GM18505 (cell line): ENCODE measurements at regions not wholly inside any gene's neighbourhood (a gene's known extent, or its start where the extent isn't known, plus 50 kb on each side); places are given as distances from the start of the nearest gene placed in this dataset.

Experiments used
- ATAC-seq: cut with Tn5 transposase; IDR thresholded peaks from one replicate; pipeline ENCODE4 v1.9.1; 2021; ENCODE audit not compliant: unreplicated experiment
- POLR2A ChIP-seq: IDR thresholded peaks from 4 replicates; pipeline ENCODE4 v1.6.1; 2011; ENCODE audit warnings: borderline replicate concordance; ENCODE audit not compliant: insufficient read depth, insufficient read length; ENCODE audit errors: extremely low read depth

DNA sequence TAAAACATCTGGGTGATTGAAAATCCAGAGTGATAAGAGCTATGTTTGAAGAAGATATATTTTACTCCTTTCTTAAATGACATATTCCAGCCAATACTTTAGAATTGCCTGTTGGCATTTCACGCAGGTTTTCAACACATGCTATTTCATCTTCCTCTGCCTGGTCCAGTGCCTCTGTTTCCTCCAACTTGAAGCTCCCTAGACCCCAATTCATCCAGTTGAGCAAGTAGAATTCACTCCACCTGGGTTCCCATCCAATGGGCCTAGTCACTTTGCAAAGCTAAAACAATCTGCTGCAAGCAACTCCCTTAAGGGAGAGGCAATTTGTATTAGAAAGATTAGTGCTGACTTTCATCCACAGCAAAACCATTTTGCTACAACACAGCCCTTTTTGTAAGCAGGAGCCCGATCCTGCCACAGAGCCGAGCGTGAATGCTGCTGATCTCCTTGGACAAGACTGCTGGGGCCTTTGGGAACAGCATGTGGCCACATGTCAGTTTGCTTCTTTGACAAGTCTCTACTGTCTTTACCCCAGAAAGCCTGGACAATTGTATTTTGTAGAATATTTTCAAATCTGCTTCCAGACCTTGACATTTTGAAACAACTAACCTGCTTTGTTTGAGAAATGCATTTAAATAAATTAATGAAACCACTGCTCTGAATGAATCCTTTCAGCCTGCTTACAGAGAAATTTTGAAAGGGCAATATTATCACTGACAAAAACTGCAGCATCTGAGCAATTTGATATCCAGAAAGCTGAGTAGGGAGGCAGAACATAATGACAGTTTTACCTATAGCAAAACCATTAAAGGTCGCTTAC is 259.1 kb downstream of the TDRD15 start:
- TF ChIP-seq POLR2A: no peak
- ATAC-seq: no peak

DNA sequence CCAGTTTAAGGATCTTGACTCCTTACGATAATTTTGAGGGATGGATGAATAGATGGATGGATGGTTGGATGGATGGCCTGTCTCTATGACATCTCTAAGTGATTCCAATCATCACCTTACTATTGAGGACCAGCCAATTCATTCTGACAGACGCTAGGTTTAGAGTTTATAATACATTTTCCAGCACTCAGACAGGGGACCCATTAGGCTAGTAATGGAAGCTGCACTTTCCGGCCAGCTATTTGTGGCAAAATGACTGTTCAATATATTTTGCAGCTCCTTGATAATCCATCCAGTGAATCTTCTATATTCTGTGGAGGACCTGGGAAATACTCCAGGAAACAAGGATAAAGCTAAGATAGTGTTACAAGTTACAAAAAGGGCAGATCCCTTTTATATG is 262.9 kb downstream of the TDRD15 start:
- no peak for TF ChIP-seq POLR2A
- ATAC-seq: no peak

DNA sequence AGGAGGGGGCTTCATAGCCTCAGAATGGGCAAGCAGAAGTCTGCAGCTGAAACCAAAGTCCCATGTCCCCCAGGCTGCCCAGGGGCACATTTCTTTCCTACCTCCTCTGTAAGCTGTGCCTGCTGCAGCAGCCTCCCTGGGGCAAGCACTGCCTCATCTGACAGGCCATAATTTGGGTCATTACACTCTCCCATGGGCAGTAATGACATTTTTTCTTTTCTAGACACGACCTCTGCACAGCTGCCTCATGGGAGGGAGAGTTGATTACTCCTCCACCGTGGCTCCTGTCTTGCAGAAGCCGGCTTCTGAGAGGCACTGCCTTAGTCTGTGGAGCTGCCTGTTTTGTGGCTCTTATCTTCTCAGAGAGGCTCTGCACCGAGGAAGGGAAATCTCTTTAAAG is 268.9 kb downstream of the TDRD15 start:
- TF ChIP-seq POLR2A: no peak
- no peak for ATAC-seq

DNA sequence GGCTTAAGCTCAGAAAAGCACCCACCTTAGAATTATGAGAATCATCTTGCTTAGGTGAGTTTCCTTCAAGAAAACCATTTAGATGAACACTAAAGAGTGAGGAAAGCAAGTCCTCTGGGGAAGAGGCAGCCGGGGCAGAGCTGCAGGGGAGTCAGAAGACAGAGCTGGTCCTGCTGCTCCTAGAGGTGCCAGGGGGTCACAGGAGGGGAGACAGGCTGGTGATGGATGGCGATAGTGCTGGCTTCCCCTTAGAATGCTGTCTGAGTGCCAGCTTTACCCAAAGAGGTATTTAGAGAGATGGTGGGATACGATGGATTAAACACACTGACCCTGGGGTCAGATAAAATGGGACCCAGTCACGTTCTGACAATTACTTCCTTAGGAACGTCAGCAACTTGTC is 269.4 kb downstream of the TDRD15 start:
- TF ChIP-seq POLR2A: no peak
- no peak for ATAC-seq

DNA sequence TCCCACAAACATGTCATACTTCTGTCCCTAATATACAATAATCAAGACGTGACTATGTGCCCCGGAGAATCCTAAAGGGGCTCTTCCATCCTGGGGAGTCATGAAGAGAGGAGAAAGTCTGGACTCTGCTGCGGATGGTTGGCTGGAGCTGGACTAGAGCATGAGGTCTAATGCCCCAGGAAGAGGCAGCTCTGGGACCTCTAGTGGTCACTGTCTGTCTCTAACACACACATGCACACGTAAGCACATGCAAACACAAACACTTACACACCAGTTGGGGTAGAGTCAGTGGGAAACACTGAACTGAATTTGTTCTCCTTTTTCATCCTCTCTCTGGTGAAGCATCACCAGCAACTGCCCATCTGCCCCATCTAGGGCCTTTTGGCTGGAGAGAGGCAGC is 271.6 kb downstream of the TDRD15 start:
- no peak for TF ChIP-seq POLR2A
- ATAC-seq: no peak

DNA sequence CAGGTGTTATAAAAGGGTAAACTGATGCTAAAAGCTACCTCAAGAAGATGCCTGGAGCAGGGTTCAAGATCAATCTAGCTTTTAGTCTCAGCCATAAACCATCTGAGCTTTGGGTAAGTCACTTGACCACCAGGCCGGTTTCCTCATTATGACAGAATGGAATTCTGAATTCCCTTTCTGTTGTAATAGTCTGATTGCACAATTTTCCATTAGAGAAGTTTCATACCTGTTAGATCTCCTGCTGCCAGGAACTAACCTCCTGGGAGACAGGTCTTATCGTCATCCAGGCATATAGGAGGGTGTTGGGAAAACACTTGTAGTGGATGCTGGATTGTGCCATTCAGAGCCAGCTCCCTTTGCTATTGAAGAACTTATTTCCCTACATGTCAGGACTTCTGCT is 272.5 kb downstream of the TDRD15 start:
- no peak for ATAC-seq
- TF ChIP-seq POLR2A: no peak

DNA sequence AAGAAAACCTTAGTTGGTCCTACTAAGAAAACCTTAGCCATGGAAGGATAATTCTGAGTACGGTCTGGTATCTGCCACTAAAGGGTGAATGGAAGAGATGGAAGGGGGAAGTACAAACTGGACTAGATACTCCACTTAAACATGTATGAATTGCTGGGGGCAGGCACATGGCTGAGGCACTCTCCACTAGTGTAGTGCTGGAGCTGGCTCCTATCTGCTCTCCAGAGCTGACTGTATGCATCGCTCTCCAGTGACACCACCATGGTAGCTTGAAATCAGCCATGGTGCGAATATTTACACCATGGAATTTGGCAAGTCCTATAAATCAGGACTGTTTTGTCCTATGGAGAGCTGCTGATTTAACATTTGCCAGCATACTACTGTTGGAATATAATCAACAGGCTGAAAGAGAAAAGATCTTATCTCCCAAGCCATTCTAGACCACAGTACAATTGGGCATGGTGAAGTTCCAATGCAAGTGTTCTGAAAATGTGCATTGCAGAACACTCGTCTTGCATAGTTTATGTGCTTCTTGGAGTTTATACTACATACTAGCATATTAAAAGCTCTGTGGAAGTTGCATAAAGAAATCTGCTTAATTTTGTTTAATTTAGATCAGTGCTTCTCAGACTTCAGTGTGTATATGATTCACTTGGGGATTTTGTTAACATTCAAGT is 277.4 kb downstream of the TDRD15 start:
- no peak for ATAC-seq
- TF ChIP-seq POLR2A: no peak

DNA sequence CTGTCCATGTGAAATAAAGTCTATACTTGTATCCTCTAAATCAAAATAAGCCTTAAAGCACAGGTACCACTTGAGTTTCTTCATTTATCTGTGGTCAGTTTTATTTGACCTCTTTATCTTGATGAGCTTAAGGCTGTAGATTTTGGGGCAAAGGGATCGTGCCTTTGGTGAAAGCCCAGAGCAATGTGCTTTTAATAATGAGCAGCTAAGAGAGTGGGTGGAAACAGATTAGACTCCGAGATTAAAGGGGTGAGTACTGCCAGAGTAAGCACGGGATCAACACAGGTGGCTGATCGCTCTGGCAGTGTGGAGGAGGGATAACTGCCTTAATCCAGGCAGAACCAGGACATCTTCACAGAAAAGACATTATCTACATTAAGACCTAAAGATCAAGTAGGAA is 280.4 kb downstream of the TDRD15 start:
- no peak for ATAC-seq
- TF ChIP-seq POLR2A: no peak

DNA sequence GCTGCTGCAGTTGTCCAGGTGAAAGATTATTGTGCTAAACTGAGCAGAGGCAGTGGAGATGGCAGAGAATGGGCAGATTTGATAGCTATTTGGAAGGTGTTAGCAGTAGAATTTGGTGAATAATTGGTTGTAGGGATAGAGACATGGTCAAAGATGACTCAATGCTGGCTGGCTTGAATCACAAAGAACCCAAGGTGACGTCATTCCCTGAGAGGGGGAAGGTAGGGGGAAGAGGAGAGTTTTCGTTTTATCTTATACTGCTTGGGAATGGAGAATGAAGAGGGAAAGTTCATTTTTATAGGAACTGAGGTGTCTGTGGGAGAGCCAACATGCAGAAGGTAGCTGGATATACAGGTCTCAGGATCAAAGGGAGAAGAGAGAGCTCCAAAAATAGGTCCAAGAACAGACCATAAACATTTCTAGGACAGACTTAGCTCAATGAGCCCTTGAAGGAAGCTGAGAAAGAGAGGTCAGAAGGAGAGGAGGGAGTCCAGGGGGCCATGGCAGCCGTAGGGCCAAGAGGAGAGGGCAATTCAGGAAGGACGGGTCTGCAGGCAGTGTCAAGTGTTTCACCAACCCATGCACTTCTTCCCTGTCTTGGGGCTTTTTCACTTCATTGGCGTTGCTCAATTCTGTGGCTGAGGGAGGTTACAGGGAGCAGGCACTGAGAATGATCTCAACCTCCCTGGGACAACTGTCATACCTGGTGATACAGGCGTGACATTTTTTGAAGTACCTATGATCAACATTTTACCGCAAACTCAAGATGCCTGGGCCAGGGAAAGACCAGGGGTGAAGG is 281.3 kb downstream of the TDRD15 start:
- no peak for TF ChIP-seq POLR2A
- no peak for ATAC-seq

DNA sequence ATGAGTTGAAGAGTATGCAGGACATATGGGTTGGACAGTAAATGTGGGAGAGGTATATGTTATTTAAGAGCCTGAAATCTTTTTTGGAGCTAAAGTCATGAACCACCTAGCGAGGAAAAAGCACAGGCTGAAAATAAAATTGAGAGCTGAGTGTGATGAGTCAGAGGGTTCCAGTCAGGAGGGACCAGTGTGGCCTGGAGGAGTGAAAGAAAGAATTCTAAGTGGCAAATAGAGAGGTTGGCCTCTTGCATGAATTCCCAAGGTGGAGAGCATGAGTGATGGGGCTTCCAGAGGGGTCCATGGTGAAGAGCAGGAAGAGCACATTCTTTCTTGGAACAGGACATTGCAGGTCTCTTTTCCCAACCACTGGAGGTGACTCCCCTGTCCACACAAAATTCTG is 282.6 kb downstream of the TDRD15 start:
- no peak for TF ChIP-seq POLR2A
- ATAC-seq: no peak

DNA sequence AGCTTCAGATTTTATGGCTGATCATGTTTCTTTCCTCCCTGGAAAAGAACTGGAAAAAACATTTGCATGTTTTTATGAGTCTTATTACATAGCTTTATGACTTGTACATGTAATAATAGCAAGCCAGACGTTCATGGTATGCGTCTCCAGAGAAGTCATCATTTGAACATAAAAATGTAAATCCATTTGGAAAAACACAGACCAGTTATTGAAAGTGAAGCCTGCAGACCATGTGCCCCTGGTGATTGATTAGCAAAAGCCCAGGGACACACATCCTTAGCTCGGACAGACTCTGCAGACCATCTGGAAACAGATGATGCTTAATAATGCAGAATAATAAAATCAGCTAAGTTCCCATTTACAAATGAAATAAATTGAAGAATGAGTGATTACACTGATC is 283.1 kb downstream of the TDRD15 start:
- no peak for ATAC-seq

DNA sequence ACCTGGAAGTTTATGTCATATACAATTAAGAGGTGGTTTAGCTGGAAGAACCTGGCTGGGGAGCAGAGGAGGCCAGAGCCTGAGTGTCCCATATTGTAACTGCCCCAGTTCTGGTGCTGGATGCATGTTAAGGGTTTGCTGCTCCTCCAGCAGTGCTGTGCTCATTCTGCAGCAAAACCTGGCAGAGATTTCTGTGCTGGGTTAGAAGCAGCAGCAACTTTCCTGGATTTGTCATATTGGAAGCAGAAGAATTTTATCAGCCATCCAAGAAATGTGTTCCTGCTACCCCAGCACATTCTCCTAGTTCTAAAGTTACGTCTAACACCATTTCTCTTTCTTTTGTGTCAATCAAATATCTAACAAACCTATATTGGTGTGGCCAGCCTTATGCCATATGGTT is 284.1 kb downstream of the TDRD15 start:
- TF ChIP-seq POLR2A: no peak
- no peak for ATAC-seq

More for the DNA sequence above, 283.1 kb downstream of the TDRD15 start:
- TF ChIP-seq POLR2A: no peak

DNA sequence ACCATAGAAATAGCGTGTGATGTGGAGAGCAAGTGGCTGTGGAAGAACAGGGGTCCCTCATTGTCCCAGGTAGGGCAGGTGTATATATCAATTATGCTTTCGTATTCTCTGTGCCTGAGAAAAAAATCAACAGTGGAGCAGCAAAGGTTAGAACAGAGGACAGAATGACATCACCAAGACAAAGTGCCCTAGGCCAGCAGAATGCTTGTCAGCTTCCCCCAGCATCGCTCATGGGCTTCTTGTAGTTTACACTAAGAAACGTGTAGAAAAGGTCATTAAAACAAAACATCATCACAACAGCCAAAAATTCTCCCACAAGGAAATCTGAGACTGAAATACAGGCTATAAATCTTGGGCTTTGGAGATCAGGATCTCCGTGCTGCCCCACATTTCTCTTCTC is 288.0 kb downstream of the TDRD15 start:
- no peak for ATAC-seq
- TF ChIP-seq POLR2A: no peak
